ENCODE measurements at regions not wholly inside any gene's neighbourhood (a gene's known extent, or its start where the extent isn't known, plus 50 kb on each side); places are given as distances from the start of the nearest gene placed in this dataset.
A peak's percentile ranks its signal among the peaks of the same experiment; 100 is the strongest.
"Not testable (repeated sequence)": the region's sequence is repeated elsewhere in the genome, so short reads cannot be mapped to it uniquely, and the experiment has no call there.

DNA sequence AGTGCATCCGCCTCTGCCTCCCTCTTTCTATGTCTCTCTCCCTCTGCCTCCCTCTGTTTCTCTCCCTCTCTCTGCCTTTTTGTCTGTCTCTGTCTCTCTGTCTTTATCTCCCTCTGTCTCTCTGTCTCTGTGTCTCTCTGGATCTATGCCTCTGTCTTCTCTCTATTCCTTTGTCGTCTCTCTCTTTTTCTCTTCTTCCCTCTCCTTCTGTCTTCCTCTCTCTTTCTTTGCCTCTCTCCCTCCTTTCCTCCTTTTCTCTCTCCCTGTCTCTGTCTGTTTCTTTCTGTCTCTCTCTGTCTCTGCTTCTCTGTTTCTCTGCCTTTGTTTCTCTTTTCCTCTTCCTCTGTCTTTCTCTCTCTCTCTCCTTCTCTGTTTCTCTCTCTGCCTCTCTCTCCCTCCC is 678.8 kb upstream of the NRP1 start:
- DNase-seq, result no peak

- no peak for DNase-seq
These were observed 676.4 kb upstream of the NRP1 start for GRCh38 chr10:34010891-34011290.

DNA sequence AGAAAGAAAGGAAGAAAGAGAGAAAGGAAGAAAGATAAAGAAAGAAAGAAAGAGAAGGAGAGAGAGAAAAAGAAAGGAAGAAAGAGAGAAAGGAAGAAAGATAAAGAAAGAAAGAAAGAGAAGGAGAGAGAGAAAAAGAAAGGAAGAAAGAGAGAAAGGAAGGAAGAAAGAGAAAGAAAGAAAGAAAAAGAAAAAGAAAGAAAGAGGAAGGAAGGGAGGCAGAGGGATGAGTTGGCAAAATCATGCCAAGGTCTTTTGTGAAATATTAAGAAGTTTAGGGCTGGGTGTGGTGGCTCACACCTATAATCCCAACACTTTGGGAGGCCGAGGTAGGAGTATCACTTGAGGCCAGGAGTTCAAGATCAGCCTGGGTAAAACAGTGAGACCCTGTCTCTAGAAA is 675.8 kb upstream of the NRP1 start:
- not testable (repeated sequence) for DNase-seq

DNA sequence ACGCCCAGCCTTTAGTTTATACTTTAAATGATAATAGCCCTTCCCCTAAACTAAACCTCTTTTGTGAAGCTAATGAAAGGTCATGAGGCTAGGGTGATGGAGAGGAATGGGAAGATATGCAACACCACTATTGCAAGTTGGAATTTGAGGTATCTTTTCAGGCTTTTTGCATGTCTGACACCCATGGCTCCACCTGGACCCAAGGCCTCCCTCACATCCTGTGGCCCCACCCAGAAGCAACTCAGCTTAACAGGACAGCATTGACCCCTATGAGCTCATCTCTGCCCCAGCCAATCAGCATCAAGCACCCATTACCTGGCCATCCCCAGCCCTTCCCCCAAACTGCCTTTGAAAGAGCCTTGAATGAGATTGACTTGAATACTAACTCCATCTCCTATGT is 674.2 kb upstream of the NRP1 start:
- DNase-seq, result no peak

DNA sequence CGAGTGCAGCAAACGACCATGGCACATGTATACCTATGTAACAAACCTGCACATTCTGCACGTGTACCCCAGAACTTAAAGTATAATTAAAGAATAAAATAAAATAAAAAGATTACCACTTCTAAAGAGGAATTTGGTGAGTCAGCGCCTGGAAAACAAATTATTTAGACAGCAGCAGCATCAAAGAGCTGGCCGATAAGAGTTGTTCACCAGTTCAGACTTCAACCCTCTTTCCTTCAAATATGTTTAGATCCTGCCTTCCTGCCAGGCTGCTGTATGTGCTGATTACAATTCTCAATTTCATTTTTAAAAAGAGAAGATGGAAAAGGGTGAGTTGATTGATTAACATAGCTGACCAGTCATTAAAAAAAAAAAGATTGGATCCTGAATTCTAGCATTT is 672.0 kb upstream of the NRP1 start:
- DNase-seq, result no peak

GRCh38 chr10:34003561-34003960 is 669.1 kb upstream of the NRP1 start:
- no peak for DNase-seq

DNA sequence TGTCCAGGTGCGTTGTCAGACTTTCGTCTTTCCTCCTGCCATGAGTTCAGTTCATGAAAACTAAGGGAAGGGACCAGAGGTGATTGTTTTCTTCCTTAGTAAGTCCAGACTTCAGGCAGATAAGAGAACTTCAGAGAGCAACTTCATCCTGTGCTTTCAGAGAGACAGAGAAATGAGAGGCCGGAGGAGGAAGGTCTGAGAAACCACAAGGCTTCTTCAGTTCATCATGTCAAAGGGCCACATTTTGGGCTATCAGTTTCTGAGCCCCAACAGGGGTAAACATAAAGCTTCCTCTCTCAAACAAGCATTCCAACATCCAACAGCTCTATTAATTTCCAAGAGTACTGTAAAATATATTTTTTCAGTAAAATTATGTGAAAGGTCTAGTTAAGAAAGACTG is 668.4 kb upstream of the NRP1 start:
- DNase-seq, result no peak

DNA sequence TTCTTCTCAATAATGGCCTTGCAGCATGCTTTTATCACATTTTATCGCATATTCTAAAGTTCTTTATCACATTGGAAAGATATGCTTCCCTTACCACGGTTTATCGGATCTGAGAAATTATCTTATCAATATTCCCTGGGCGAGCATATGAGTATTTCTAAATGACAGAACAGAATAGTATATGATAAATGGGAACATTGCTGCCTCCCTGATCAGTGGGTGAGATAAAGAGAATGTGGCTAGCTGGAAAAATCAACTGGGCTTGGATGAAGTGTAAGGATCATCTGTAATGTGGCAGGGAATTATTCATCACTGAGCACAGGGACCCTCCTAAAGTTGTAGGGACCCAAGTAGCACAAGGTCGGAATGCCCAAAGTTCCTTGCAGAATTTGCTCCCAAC is 667.4 kb upstream of the NRP1 start:
- DNase-seq, result no peak

- DNase-seq, result peak; percentile 1
These were observed 666.7 kb upstream of the NRP1 start for GRCh38 chr10:34001087-34001580.

GRCh38 chr10:33993917-33994316 is 659.5 kb upstream of the NRP1 start:
- DNase-seq, result no peak

- DNase-seq, result no peak
These were observed 657.5 kb upstream of the NRP1 start for GRCh38 chr10:33991924-33992323.

GRCh38 chr10:33986515-33986914 is 652.0 kb upstream of the NRP1 start:
- no peak for DNase-seq

- DNase-seq, result no peak
These were observed 651.5 kb upstream of the NRP1 start for GRCh38 chr10:33986016-33986415.

DNA sequence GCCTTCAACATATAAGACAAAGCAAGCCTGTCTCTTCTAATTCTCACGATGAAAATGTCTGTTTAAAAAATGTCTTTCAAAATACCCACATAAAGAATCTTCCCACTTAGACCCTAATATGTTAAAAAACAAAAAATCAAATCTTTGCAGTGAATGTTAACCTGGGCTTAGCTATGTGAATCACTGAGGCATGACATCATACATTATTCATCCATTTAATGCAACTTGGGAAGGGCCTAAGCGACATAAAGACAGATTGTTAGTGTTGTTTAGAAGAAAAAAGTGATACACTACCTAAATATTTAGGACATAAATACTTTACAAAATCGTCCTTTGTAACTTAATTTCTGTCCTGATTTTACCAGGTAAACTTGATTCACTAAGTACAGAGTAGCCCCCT is 648.5 kb upstream of the NRP1 start:
- no peak for DNase-seq

- no peak for DNase-seq
These were observed 646.8 kb upstream of the NRP1 start for GRCh38 chr10:33981301-33981700.

GRCh38 chr10:33979195-33979594 is 644.7 kb upstream of the NRP1 start:
- DNase-seq, result no peak

GRCh38 chr10:33975481-33975880 is 641.0 kb upstream of the NRP1 start:
- DNase-seq, result no peak

DNA sequence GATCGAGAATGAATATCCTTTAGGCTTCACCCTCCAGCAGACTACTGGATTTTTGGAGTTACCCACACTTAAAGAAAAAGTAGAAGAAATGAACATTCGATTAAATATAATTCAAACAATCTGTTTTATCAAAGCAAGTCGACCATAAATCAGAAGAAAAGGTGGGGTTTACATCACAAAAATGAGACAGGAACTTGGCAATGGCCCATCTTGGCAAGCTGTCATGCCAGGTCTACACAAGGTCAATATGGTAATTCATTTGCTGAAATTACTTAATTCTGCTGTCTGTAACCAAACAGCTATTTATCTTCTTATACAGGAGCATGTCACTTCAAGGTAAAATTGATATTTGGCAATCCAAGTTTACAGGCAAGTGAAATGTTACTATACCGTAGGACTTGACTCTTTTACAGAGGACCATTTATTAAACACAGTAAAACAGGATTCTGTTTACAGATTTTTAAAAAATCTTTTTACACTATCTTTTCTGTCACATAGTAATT is 640.6 kb upstream of the NRP1 start:
- no peak for DNase-seq

GRCh38 chr10:33968983-33969382 is 634.5 kb upstream of the NRP1 start:
- no peak for DNase-seq

DNA sequence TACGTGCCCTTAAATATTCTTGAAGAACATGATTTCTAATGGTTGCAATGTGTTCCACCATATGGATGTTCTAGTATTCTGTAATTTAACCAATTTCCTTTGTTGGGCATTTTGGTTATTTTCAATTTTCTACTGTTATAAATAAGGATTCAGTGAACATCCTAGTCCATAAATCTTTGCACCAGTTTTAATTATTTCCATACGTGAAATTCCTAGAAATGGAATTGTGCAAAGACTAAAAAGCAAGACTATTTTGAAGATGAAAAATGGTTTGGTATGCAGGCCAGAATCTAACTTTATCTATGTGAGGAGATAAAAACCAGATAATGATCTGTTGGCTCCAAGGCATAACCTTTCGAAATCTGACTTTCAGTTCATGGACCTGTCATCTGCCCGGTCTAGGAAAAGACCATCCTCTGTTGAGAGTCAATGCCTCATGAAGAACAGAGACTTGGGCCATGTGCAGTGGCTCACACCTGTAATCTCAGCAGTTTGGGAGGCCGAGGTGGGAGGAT is 633.2 kb upstream of the NRP1 start:
- DNase-seq, result no peak

DNA sequence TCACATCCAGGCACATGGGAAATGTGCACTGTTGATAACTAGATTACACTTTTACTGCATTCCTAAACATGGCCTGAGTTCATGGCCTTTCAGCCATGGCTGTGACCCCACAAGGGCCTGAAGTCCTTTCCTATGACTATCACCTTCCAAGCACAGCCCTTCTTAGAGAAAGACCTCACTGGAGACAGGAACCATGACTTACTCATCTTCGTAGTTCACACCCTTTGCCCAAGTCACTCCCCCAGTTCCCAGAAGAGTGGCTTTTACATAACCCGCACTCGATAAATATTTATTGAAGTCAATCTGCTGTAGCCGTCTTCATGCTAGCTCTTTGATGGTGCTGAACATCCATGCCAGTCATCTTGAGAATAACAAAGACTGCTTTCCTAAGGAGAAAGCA is 632.5 kb upstream of the NRP1 start:
- no peak for DNase-seq

DNA sequence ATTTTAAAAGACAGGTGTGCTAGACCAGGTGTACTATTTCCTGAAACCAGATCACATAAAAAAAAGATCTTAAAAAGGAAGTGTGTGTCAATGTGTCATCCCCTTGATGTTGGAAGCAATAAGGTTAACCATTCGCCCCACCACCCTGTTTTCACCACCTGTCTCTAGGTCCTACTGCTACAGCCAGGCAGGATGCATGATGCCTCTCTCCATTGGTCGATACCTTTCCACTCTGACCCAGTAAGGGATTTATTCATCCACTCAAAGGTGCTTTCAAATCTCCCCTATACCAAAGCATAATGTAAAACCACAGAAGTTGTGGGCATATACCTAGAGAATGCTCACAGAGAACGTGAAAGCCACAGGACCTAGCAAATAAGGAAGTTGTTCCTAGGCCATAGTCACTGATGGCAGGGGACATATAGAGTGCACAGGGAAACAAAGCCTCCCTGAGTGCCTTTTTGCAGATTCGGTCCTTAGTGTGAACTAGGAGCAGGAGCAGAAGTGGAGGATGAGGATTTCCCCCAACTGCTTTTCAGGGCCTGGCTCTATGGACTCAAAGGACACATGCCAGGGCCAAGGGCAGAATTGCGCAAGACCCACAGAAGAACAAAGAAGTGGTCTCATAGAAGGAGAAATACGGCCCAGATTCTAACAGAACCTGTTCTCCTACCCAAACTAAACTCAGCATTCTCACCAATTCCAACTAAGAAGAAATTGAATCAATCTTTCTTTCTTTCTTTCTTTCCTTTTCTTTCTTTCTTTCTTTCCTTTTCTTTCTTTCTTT is 631.5 kb upstream of the NRP1 start:
- DNase-seq, result no peak

DNA sequence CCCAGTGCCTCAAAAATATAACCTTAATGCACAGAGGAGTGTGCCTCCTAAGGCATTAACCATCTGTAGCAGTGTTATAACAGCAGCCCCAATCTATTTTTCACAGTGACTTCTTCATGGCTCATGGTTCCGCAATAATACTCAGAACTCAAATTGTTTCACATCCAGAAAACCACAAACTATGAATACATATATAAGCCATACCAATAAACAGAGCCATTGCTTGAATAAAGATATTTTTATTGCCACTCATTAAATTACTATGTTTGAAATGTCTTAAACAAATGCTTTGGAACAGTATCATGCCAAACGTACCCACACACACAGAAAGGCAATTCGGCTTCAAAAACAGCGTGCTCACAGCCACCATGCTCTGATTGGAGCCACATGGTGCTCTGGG is 629.3 kb upstream of the NRP1 start:
- no peak for DNase-seq

GRCh38 chr10:33956322-33956721 is 621.9 kb upstream of the NRP1 start:
- DNase-seq, result not testable (repeated sequence)

DNA sequence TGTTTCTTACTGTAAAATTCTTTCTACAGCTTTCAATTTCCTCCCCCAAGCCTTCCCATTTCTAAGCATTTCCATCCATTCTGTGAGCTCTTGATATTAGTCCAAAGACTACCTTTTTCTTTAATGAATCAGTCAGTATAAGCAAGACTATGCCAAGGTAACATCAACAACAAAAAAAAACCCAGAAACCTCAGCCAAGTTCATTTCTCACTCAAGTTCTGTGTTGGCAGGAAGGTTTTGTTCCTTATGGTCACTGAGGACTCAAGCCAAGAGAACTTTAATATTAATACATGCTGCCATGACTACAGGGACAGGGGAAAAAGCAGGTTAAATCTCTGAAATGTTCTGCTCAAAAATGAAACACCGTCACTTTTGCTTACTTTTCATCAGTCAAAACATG is 621.2 kb upstream of the NRP1 start:
- DNase-seq, result no peak
